ENCODE measurements at regions not wholly inside any gene's neighbourhood (a gene's known extent, or its start where the extent isn't known, plus 50 kb on each side); places are given as distances from the start of the nearest gene placed in this dataset.

DNA sequence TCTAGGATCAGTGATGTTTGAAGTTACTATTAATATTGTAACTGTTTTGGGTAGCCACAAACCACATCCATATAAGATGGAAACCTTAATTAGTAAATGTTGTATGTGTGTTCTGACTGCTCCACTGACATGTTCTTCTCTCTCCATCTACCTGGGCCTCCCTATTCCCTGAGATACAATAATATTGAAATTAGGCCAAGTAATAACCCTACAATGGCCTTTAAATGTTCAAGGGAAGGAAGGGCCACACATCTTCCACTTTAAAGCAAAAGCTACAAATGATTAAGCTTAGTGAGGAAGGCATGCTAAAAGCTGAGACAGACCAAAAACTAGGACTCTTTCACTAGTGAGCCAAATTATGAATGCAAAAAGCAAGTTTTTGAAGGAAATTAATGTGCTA lies 176.4 kb upstream of the ANK3 start:
- Histone ChIP-seq H3K27ac (ENCODE audit: extremely low read depth, low read depth, low read length) (no peak overlapping the region), H2AFZ (ENCODE audit: low read depth, low read length) (no peak overlapping the region), H3K4me1 (replicated peaks in 1 of 2; ENCODE audit: control insufficient read depth in 2 of 2, insufficient read depth in 2 of 2, low read length in 2 of 2) (no peaks in the 10 kb centered on the region), H3K79me2 (ENCODE audit: control insufficient read depth, insufficient read depth, low read length) (no peaks in the 10 kb centered on the region), H4K20me1 (replicated peaks; ENCODE audit: control insufficient read depth, insufficient read depth, low read length) (no peaks in the 10 kb centered on the region), H3K36me3 (ENCODE audit: control insufficient read depth, insufficient read depth, low read length) (no peaks in the 10 kb centered on the region), H3K9me1 (ENCODE audit: control insufficient read depth, insufficient read depth, low read length) (no peaks in the 10 kb centered on the region), H3K9ac (ENCODE audit: insufficient read depth in 1 of 2, low read depth in 2 of 2, low read length in 2 of 2) (no peak overlapping the region), H3K9me3 (replicated peaks; ENCODE audit: control insufficient read depth, insufficient read depth, low read depth, low read length) (no peaks in the 10 kb centered on the region), H3K4me3 (no peak overlapping the region), H3K27me3 (ENCODE audit: control insufficient read depth in 2 of 2, insufficient read depth in 2 of 2, low read length in 2 of 2) (no peaks in the 10 kb centered on the region; a peak in 1 of 5 replicates), H3K4me2 (ENCODE audit: insufficient read depth, low read length) (no peak overlapping the region)
- DNase-seq (ENCODE audit: extremely low read depth in 1 of 4, low spot score in 3 of 4) (no peak), FAIRE-seq (no peak), ATAC-seq (no peak)
- no TSS peak for BruUV-seq (replicated peaks)
- intact Hi-C loops (cut with micrococcal nuclease) (no loop called here), in situ Hi-C loops (cut with MboI) (no loop called here)
- no peak for TF ChIP-seq NUFIP1 (IDR thresholded peaks at IDR 0.05; ENCODE audit: partially characterized antibody)
- TF ChIP-seq, protein P1, sequence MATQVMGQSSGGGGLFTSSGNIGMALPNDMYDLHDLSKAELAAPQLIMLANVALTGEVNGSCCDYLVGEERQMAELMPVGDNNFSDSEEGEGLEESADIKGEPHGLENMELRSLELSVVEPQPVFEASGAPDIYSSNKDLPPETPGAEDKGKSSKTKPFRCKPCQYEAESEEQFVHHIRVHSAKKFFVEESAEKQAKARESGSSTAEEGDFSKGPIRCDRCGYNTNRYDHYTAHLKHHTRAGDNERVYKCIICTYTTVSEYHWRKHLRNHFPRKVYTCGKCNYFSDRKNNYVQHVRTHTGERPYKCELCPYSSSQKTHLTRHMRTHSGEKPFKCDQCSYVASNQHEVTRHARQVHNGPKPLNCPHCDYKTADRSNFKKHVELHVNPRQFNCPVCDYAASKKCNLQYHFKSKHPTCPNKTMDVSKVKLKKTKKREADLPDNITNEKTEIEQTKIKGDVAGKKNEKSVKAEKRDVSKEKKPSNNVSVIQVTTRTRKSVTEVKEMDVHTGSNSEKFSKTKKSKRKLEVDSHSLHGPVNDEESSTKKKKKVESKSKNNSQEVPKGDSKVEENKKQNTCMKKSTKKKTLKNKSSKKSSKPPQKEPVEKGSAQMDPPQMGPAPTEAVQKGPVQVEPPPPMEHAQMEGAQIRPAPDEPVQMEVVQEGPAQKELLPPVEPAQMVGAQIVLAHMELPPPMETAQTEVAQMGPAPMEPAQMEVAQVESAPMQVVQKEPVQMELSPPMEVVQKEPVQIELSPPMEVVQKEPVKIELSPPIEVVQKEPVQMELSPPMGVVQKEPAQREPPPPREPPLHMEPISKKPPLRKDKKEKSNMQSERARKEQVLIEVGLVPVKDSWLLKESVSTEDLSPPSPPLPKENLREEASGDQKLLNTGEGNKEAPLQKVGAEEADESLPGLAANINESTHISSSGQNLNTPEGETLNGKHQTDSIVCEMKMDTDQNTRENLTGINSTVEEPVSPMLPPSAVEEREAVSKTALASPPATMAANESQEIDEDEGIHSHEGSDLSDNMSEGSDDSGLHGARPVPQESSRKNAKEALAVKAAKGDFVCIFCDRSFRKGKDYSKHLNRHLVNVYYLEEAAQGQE (IDR thresholded peaks at IDR 0.05; ENCODE audit: borderline replicate concordance): no peak
- TF ChIP-seq, protein P1 (CRISPR knock-in tag; IDR thresholded peaks at IDR 0.05; ENCODE audit: low read depth): no peak
- TF ChIP-seq, protein P2, sequence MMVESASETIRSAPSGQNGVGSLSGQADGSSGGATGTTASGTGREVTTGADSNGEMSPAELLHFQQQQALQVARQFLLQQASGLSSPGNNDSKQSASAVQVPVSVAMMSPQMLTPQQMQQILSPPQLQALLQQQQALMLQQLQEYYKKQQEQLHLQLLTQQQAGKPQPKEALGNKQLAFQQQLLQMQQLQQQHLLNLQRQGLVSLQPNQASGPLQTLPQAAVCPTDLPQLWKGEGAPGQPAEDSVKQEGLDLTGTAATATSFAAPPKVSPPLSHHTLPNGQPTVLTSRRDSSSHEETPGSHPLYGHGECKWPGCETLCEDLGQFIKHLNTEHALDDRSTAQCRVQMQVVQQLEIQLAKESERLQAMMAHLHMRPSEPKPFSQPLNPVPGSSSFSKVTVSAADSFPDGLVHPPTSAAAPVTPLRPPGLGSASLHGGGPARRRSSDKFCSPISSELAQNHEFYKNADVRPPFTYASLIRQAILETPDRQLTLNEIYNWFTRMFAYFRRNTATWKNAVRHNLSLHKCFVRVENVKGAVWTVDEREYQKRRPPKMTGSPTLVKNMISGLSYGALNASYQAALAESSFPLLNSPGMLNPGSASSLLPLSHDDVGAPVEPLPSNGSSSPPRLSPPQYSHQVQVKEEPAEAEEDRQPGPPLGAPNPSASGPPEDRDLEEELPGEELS (CRISPR knock-in tag; IDR thresholded peaks at IDR 0.05; ENCODE audit: borderline replicate concordance): no peak
- ChIA-PET POLR2A (no interaction called here), CTCF (ENCODE audit: low intra/inter-chr PET ratio) (no interaction called here)
